GM18909 (cell line): ENCODE measurements at regions not wholly inside any gene's neighbourhood (a gene's known extent, or its start where the extent isn't known, plus 50 kb on each side); places are given as distances from the start of the nearest gene placed in this dataset.

Experiments used
- ATAC-seq: cut with Tn5 transposase; IDR thresholded peaks from one replicate; pipeline ENCODE4 v1.9.1; 2021; ENCODE audit warnings: mild to moderate bottlenecking; ENCODE audit not compliant: unreplicated experiment, poor library complexity

DNA sequence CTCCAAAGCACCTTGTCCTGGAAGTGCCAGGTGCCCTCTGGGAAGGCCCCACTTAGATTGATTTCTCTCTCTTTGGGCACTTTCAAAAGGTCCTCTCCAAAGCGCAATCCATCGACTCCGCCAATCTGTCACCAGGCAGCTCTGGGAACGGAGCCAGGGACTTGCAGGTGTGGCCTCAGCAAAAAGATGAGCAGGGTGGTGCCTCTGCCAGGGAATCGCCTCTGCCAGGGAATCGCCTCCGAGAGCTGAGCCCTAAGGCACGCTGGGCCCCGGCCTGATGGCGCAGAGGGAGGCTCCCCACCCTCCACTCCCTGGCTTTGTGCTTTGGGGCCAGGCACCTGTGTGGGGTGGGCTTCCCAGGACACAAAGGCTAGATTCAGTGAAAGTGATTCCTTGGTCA lies 1391.3 kb downstream of the TBC1D22A start:
- no peak for ATAC-seq

DNA sequence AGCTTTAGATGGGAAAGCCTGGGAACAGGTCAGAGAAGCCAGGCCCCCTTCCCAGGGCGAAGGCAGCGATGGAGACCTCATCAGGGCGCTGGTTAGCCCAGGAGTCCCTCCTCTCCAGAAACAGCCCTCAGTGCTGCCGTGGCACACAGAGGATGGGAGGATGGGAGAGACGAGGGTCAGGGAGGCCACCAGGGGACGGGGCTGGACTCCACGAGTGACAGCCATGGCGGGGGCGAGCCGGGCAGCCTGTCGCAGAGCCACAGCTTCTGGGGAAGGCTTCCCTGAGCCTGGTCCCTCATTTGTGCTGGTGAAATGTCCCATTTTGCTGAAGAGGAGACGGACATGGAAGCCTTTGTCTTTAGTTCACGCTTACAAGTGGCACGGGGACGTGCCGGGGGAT lies 1390.5 kb downstream of the TBC1D22A start:
- no peak for ATAC-seq

DNA sequence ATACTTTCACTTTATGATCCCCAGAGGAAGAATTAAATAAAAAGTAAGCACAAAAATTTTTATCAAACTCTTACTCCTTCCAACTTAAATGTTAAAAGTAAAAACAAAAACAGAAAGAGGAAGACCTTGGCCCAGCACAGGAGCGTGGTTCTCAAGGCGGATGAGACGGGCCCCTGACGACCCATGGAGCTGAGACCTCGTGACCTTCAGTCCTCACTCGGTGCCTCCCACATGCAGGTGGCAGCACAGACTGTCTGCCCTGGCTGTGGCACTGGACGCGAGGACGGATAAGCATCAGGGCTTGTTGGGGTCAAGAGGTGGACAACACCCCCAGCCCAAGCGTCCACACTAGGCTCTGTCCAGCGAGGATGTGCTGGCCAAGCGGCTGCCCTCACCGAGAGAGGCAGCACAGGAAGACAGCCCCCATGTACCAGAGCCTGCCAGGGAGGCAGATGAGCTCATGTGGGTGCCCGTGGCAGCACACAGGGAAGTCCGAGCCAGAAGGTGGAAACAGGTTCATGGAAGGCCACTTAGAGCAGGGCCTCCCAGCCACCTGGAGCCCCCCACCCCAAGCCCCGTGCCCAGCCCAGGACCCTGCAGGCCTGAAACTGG lies 1389.8 kb downstream of the TBC1D22A start:
- ATAC-seq: no peak

DNA sequence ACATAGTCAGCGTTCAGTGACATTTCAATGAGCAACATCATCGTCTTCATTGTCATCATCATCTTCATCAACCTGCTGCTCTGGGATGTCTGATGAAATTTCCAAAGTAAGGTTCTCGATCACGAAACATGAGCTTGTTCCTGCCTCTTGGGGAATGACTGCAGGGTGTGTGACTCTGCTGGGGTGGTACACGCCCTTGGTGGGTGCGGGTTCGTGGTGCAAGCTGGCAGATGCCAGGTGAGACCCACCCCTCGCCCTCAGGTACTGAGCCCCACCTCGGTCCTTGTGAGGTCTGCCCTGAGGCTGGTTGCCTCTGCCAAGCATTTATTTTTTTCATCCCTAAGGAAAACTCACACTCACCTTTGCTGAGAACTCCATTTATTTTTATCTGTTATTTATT lies 1389.2 kb downstream of the TBC1D22A start:
- ATAC-seq: no peak

DNA sequence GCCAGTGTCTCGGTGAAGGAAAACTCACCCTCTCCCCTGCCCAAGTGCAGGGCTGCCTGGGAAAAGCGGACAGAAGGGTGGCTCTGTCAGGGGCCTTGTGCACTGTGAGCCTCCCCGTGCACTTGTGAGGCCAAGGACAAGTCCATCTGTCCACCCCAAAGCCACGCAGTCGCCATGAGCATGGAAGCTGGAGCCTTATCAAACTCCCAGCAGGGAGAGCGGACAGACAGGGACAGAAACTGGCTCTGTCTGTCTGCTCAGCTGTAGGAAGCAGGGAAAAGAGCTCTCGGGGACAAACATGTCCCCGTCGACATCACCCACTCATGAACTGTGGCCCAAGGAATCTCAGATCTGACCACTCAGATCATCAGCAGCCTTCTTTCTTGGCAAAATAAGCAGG lies 1385.4 kb downstream of the TBC1D22A start:
- ATAC-seq: no peak

DNA sequence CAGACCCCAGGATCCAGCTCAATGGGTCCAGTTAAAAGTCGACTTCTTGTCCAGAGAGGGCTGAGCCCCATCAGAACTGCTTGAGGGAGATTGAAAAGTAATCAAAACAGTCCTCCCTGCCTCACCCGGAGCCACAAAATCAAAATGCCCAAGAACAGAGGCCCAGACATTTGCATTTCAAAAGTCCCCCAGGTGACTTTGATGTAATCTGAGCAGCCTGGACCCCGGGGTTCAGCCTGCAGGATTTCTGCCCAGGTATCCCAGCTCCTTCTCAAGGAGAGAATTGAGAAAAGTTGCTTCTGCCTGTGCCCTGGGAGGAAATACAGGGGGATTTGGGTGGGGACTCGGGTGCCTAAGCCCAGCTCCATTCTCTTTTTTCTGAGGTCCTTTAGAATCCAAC lies 1385.0 kb downstream of the TBC1D22A start:
- ATAC-seq: no peak

DNA sequence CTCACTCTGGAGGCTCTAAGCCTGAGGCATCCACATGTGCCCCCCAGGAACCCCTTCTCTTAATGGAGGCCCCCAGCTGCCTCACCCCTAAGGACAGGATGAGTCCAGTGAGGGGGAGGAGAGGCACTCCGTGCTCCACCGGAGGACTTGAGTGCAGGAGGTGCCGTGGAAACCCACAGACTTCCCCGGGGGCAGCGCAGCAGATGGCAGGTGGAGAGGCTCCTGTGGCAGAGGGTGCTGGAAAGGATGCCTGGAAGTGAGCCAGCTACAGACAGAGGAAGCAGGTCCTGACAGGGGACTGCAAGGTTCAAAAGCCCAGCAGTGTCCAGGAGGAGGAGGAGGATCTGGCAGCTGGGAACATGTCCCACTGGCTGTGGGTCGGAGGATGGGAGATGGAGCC lies 1384.0 kb downstream of the TBC1D22A start:
- ATAC-seq: no peak

DNA sequence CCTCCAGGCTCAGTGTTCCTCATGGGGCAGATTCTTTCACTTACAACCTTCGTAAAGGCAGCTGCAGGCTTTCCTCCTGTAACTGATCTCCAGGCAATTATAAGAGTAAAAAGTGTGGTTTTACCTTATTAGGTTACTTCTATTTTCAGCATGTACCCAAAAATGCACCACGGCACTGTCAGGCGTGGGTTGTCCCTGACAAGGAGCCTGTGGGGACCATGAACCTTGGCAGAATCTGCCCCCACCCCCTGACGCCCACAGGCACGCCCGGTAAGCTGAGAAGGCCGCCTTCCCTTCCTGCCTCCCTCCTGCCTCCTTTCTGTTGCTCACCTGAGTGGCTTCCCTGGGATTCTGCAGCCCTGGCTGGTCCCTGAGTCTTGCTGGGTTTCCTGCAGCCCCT lies 1383.3 kb downstream of the TBC1D22A start:
- no peak for ATAC-seq

DNA sequence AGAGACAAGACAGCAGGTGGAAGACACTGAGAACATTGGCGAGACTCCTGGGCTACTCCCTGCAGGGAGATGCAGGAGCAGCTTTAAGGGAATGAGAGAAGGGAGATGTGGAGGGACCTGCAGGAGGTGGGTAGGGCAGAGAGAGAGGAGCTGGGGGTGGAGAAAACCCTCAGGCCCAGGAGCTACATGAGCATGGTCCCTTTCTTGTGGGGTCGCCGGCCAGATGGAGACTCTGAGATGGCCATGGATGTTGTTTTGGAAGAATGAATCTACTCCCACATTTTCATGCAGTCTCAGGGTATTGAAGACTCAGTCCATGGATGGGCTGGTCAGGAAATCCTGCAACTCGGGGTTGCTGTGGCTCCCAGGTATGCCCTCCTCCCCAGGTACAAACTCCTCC lies 1381.9 kb downstream of the TBC1D22A start:
- ATAC-seq: no peak

DNA sequence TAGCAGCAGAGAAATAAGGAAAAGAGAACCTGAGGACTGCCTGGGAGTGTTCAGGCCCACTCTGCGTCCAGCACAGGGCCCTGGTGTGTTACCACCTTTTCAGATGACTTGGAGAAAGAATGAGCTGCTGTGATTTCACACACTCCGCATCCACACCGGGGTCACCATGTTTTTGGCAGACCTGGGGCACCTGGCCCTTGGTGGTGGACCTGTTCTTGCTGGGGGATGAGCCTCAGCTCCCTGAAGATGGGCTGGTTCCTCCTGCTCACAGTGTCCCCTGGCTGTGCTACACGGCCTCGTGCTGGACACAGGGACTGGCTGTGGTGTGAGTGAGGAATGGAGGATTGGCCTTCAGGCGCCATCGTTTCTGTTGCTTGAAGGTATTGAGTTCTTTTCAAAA lies 1381.4 kb downstream of the TBC1D22A start:
- no peak for ATAC-seq

DNA sequence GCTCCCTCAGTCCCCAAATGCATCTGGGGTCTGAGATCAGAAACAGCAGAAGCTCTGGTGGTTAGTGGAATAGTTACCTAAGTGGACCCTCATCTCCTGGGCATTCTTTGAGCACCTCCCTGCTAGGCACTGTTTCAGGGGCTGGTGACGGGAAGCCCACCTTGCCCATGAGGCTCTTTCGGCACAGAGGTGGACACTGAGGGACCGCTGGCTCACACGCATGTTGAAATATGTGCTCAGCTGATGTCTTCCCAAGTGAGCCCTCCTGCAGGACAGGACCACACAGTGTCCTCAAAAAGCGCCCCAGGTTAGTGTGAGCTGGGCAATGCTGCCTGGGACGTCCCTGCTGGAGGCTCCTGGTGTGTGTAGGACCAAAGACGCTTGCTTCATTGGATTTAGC lies 1379.9 kb downstream of the TBC1D22A start:
- no peak for ATAC-seq

DNA sequence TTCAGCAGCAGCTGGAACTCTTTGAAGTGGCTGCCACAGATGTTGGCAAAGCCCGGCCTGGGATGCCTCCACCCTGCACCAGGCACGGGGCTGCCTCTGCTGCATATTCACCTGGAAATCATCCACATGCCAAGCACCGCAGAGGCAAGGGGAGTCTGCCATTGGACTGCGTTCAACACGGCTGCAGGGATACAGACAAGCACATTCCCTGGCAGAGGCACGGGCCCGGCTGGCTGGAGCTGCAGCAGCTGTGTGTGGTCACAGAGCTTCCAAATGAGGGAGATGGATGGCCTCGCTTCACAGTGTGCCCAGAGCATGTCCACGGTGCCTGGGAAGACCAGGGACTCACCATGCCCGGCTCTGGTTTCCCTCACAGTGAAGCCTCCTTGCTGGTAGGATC lies 1378.9 kb downstream of the TBC1D22A start:
- no peak for ATAC-seq

DNA sequence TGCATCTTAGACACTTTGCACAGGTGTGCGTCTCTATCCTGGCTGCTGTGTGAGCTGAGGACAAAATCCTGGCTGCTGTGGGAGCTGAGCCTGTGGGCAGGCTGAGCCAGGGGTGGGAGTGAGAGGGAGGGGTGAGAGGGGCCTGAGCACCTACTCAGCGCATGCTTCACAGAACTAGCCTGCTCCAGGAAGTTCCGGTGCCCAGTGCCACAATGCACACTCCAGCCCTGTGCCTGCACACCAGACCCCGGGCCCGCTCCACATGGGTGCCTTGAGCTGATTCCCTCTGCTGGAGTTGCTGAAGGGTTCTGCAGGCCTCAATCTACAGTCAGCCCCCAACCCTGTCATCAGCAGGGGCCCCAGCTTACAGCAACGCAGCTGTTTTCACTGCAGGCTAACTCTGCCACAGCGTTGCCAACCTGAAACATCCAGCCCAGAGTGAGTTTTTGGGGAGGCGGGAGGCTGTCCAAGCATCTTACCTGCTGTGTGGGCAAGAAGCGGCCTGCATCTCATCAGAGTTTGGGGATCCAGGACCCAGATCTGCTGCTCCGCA lies 1377.9 kb downstream of the TBC1D22A start:
- no peak for ATAC-seq

DNA sequence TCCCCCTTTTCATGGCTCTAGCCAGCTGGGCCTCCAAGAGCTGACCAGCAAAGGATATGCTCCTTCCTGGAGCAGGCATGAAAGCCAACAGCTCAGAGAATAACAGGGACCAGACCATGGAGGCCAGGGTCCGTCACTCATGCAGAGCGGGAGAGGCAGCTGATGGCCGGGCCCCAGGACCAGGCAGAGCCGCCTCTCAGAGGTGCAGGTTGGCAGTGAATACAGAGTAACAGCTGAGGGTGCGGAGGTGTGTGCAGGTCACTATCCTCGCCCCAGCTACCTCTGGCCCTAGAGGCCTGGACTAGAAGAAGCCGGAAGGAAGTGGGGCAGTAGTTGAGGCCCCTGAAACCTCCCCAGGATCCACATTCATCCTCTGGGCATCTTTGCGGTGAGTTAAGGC lies 1377.3 kb downstream of the TBC1D22A start:
- ATAC-seq: no peak

DNA sequence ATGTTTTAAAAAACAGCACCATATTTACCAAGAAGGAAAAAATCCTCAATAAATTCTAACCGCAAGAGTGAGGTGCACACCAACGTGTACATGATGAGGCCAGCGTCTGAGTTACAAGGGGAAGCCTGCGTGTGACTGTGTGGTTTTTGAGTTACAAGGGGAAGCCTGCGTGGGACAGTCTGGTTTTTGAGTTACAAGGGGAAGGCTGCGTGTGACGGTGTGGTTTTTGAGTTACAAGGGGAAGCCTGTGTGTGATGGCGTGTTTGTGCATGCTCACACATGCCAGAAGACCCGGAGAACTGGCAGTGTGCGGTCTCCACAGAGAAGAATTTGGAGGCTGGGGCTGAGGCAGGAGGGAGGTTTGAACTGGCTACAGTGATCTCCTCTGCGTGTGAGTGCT lies 1376.4 kb downstream of the TBC1D22A start:
- ATAC-seq: no peak

DNA sequence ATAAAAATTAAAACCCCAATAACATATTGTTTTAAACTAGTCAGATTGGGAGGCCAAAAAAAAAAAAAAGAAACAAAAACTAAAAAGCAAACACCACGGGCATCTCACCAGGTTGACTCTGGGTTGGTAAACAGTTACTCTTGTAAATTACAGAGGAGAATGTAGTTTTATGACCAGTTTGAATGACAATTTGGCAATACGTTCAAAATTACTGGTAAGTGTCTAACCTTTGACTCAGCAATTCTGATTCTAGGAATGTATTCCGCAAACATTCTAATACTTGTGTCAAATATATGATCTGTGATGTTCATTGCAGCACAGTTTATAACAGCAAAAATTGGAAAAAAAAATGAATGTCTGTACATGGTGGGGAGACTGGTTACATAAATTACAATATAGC lies 1376.0 kb downstream of the TBC1D22A start:
- no peak for ATAC-seq

DNA sequence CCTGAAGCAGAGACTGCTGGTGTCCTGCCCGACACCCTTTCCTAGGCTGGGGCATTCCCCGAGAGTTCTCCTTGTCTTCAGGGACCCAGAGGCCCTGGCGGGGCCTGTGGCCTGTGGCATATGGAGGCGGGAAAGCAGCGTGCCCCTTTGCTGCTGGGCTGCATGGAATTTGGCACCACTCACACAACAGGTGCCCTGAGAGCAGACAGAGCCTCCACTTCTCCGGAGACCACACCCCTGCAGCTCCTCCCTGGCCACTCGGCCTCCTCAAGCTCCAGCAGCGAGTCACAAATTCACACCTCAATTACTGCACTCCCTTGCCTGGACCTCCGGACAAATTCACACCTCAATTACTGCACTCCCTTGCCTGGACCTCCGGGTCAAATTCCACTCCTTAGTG lies 1375.2 kb downstream of the TBC1D22A start:
- ATAC-seq: no peak

DNA sequence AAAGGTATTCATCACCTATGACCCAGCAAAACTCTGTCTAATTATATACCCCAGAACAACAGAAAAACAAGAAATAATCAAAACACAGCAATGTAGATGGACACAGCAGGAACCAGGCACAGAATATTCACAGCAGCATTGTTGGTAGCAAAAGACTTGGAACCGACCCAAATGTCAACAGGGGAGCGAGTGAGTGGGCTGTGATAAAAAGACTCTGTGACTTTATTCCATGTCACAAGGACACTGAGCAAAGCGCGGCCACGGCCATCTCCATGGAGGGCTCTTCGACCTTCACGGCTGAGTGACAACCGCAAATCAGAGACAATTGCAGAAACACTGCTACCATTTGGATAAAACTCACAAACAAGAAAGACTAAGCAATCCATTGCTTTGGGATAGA lies 1373.1 kb downstream of the TBC1D22A start:
- ATAC-seq: no peak

DNA sequence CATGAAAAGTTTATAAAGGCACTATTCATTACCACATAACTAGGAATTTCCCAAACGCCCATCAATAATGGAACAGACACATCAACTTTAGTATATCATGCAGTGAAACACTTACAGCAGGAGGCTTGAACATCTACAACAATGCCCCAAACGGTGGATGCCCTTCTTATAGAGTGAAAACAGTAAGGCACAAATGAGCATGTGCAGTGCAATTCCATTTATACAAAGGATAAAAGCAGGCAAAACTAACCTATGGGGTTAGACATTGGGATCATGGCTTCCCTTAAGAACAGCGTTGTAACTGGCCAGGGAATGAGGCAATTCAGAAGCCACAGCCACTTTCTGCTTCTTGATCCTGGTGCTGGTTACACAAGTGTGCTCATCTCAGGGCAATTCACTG lies 1363.0 kb downstream of the TBC1D22A start:
- ATAC-seq: no peak

DNA sequence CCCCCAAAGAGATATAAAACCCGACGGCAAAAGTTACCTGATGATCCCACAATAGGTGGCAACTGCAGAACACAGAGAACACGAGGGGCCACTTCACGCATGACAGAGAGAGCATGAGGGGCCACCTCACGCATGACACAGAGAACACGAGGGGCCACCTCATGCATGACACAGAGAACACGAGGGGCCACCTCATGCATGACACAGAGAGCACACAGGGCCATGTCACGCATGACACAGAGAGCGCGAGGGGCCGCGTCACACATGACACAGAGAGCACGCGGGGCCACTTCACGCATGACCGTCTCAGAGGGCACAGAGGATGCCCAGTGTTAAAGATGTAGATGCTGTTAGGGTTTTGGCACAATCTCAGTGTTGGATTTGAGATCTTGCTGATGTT lies 1359.5 kb downstream of the TBC1D22A start:
- ATAC-seq: no peak

DNA sequence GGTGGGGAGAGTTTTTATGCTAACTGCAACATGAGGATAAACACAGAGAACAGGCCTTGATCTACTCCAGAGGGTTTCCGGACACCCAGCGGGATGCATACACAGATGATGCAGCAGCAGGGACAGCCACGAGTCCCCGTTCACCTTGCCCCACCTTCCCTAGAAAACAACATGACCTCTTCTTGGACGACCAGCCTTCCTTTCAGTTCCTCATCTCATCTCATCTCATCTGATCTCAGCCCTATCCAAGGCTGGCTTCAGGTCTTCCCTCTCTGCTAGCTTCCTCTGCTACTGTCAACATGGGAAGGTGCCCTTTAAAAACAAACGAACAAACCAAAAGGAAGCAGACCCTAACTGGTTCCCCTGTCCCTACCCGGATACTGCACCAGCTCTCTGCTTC lies 1356.2 kb downstream of the TBC1D22A start:
- ATAC-seq: no peak

DNA sequence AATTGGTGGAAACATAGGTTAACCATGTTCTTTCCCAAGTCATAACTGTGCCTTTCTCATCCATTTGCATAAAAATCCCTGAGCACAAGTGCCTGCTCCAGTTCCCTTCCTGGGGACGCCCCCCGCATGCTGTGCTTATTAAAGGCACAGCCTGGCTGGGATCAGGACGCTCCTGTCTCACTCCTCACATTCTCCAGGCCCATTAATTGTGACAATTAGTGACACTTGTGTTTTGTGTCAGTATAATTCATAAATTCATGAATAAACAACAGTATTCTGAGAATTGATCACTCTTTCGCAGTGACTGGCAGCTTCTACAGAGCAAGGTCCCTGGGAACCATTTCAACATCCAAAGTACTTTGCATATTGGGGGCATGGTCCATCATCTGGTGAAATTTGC lies 1354.4 kb downstream of the TBC1D22A start:
- ATAC-seq: no peak
